Brain microvascular endothelial cell (primary cell): ENCODE measurements at regions not wholly inside any gene's neighbourhood (a gene's known extent, or its start where the extent isn't known, plus 50 kb on each side); places are given as distances from the start of the nearest gene placed in this dataset.
"Not testable (repeated sequence)": the region's sequence is repeated elsewhere in the genome, so short reads cannot be mapped to it uniquely, and the experiment has no call there.

ENCODE experiments used
- DNase-seq: peaks from one replicate; pipeline ENCODE4 v3.0.0-alpha.2; 2020
- H3K27ac ChIP-seq: fragments of 250-450 bp; sonication (Bioruptor Pico); 2 replicates; pipeline ENCODE4 v1.5.1; 2020; ENCODE audit warnings: mild to moderate bottlenecking, moderate library complexity
- H3K27me3 ChIP-seq: fragments of 250-450 bp; sonication (Bioruptor Pico); replicated peaks from 2 replicates; pipeline ENCODE4 v1.5.1; 2020; ENCODE audit warnings: mild to moderate bottlenecking
- H3K36me3 ChIP-seq: fragments of 250-450 bp; sonication (Bioruptor Pico); replicated peaks from 2 replicates; pipeline ENCODE4 v1.5.1; 2020; ENCODE audit warnings: mild to moderate bottlenecking
- H3K4me3 ChIP-seq: 2 replicates; pipeline ENCODE4 v1.5.1; 2011; ENCODE audit warnings: low read depth, mild to moderate bottlenecking, control low read depth, low read length, moderate library complexity
- CTCF ChIP-seq: IDR thresholded peaks from 2 replicates; pipeline ENCODE4 v1.5.1; 2011; ENCODE audit warnings: low read depth, mild to moderate bottlenecking, moderate library complexity, low read length, control low read depth, inconsistent platforms; ENCODE audit errors: missing control alignments
- in situ Hi-C: cut with HindIII; loops from 2 replicates; pipeline ENCODE4 v1.10.0; 2017; ENCODE audit warnings: low sequenced_read_pairs, low pct_ligation_motif_present

- no peak overlapping the region for H3K4me3 ChIP-seq
- no peak for TF ChIP-seq CTCF
- in situ Hi-C loops, result no loop called here
Observed at GRCh38 chr7:14978687-14979086, 76.1 kb upstream of the DGKB start.

DNA sequence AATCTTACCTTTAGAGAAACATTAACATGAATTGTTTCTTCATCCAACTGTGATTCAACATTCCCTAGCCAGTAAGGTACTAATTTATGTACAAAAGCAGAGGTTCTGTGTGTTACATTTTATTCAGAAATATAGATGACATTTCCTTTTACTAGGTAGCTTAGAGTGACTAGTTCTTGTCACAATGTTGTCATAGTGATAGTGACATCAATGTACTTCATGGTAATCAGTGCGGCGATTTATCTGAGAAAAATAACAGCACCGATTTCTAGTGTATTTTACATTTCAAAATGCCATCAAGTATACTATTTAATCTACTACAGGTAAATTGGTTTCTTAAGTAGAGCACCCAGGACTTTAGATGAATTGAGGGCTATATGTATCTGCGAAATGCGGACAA, 72.1 kb upstream of the DGKB start:
- no peak overlapping the region for H3K4me3 ChIP-seq
- no peak overlapping the region for H3K27ac ChIP-seq
- no peaks in the 10 kb centered on the region for H3K36me3 ChIP-seq
- in situ Hi-C loops, result no loop called here
- DNase-seq, result no peak
- no peaks in the 10 kb centered on the region for H3K27me3 ChIP-seq
- TF ChIP-seq CTCF, result no peak

More at GRCh38 chr7:14978687-14979086, 76.1 kb upstream of the DGKB start:
- Histone ChIP-seq H3K27ac (no peak overlapping the region), H3K36me3 (no peaks in the 10 kb centered on the region), H3K27me3 (no peaks in the 10 kb centered on the region)
- DNase-seq, result no peak

DNA sequence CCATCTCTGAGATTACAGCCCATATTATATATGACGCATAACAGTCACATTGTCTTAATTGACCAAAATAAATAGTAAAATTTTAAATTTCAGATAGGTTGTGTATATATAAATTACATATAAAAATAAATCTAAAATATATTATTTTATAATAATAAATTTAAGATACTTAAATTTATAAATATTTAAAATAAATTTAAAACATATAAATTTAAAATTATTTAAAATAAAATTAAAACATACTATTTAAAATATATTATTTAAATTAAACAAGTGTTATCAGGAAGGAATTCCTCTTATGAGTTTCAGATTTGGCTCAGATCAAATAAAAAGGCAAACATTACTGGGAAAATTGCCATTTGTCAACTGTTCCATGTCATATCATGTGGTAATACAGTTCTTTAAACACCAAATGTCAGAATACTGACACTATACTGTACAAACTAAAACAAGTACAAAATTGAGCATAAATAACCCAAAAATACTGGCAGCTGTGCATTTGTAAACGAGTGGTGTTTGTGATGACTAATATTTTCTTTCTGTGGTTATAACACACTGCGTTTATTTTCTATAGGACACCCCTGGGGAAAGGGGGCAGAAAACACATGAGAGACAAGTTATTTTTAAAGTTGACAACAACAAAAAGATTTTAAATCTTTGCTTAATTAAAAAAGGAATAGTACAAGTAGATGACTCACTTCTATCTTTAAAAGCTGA, 71.3 kb upstream of the DGKB start:
- in situ Hi-C loops, result no loop called here
- no peak for TF ChIP-seq CTCF
- DNase-seq, result no peak
- Histone ChIP-seq H3K27me3 (no peaks in the 10 kb centered on the region), H3K27ac (no peak overlapping the region), H3K4me3 (no peak overlapping the region), H3K36me3 (no peaks in the 10 kb centered on the region)

GRCh38 chr7:14971678-14972077, 69.1 kb upstream of the DGKB start:
- H3K27me3 ChIP-seq, H3K27ac ChIP-seq, in situ Hi-C loops, DNase-seq, H3K36me3 ChIP-seq, H3K4me3 ChIP-seq: not testable (repeated sequence)

GRCh38 chr7:14967376-14967775, 64.8 kb upstream of the DGKB start:
- H3K27me3 ChIP-seq, in situ Hi-C loops, H3K4me3 ChIP-seq, DNase-seq, H3K27ac ChIP-seq, H3K36me3 ChIP-seq: not testable (repeated sequence)

DNA sequence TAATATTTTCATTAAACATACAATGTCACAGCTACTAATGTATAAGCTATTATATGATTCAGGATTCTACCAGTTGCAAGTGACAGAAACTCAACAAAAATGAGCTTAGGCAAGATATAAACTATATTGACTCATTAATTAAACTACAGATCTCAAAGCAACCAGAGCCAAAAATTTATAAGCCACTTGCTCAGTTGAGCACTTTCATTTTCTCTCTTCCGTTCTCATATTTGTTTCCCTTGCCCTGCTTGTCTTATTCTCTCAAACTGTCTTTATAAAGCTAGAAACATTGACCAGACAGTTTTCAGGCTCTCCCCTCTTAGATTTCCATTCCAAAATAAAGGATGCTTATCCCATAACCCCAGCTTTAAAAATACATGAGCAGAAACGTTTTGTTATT, 60.2 kb upstream of the DGKB start:
- no peak overlapping the region for H3K27ac ChIP-seq
- H3K4me3 ChIP-seq, result no peak overlapping the region
- H3K27me3 ChIP-seq, result no peaks in the 10 kb centered on the region
- in situ Hi-C loops, result no loop called here
- DNase-seq, result no peak
- no peaks in the 10 kb centered on the region for H3K36me3 ChIP-seq
- no peak for TF ChIP-seq CTCF

DNA sequence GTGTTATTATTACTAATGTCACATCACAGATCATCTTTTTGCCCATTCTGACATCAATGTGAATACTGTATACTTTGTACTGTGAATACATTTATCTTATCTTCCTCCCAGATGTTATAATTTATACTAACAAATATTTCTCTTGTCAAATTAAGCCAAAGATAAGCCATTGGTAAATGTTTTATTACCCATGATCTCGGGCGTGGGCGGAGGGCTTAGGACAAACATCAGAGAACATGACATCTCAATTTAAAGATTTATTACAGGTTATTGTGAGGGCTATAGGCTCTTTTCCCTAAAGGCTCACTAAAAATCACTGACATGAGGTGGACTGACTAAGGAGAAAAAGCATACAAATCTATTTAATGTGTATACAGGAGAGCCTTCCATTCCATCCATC, 58.2 kb upstream of the DGKB start:
- no peak for DNase-seq
- Histone ChIP-seq H3K27ac (no peak overlapping the region), H3K36me3 (no peaks in the 10 kb centered on the region), H3K4me3 (no peak overlapping the region), H3K27me3 (no peaks in the 10 kb centered on the region)
- in situ Hi-C loops, result no loop called here
- TF ChIP-seq CTCF, result no peak
